Neural cell (in vitro differentiated cells): ENCODE measurements at regions not wholly inside any gene's neighbourhood (a gene's known extent, or its start where the extent isn't known, plus 50 kb on each side); places are given as distances from the start of the nearest gene placed in this dataset.

Experiments used
- H2AFZ ChIP-seq: fragments of 200-600, 300-800 bp; sonication (generic), shearing (Covaris generic); 2 replicates; pipeline ENCODE4 v1.6.0; 2014; ENCODE audit warnings: low read depth, mild to moderate bottlenecking, antibody characterized with exemption, low read length, moderate library complexity
- H3F3A ChIP-seq: fragments of 200-600 bp; shearing (Covaris generic); 2 replicates; pipeline ENCODE4 v1.6.1; 2016; ENCODE audit warnings: mild to moderate bottlenecking, moderate library complexity, mixed read lengths, antibody characterized with exemption, low read length; ENCODE audit not compliant: insufficient read depth, poor library complexity, severe bottlenecking
- H3K27ac ChIP-seq: fragments of 200-600, 300-800 bp; sonication (generic), shearing (Covaris generic); 2 replicates; pipeline ENCODE4 v1.5.1; 2014; ENCODE audit warnings: mild to moderate bottlenecking, low read length, moderate library complexity
- H3K27me3 ChIP-seq: fragments of 300-800, 200-600 bp; sonication (generic), shearing (Covaris generic); 2 replicates; pipeline ENCODE4 v1.6.0; 2014; ENCODE audit warnings: mild to moderate bottlenecking, low read depth, low read length, moderate library complexity; ENCODE audit not compliant: insufficient read depth
- H3K36me3 ChIP-seq: fragments of 300-800, 200-600 bp; sonication (generic), shearing (Covaris generic); 2 replicates; pipeline ENCODE4 v1.5.1; 2014; ENCODE audit warnings: mild to moderate bottlenecking, antibody characterized with exemption, low read length, moderate library complexity; ENCODE audit not compliant: insufficient read depth
- H3K4me2 ChIP-seq: fragments of 300-800, 200-600 bp; sonication (generic), shearing (Covaris generic); 2 replicates; pipeline ENCODE4 v1.6.0; 2014; ENCODE audit warnings: mild to moderate bottlenecking, low read length
- H3K4me3 ChIP-seq: fragments of 300-800, 200-600 bp; sonication (generic), shearing (Covaris generic); 2 replicates; pipeline ENCODE4 v1.5.1; 2014; ENCODE audit warnings: mild to moderate bottlenecking, low read length, moderate library complexity
- H3K79me2 ChIP-seq: fragments of 200-600 bp; shearing (Covaris generic); replicated peaks from 2 replicates; pipeline ENCODE4 v1.6.0; 2014; ENCODE audit warnings: mild to moderate bottlenecking, low read length, moderate library complexity; ENCODE audit not compliant: insufficient read depth
- H3K9ac ChIP-seq: fragments of 300-800, 200-600 bp; sonication (generic), shearing (Covaris generic); 2 replicates; pipeline ENCODE4 v1.6.1; 2016; ENCODE audit warnings: mild to moderate bottlenecking, low read length, mixed read lengths
- H3K9me2 ChIP-seq: fragments of 200-600 bp; shearing (Covaris generic); 2 replicates; pipeline ENCODE4 v1.6.1; 2016; ENCODE audit warnings: mild to moderate bottlenecking, low read length, mixed read lengths; ENCODE audit not compliant: insufficient read depth
- H3K9me3 ChIP-seq: fragments of 200-600, 300-800 bp; sonication (generic), shearing (Covaris generic); 2 replicates; pipeline ENCODE4 v1.6.1; 2016; ENCODE audit warnings: mild to moderate bottlenecking, mixed run types, low read length, moderate library complexity, mixed read lengths
- H4K20me1 ChIP-seq: fragments of 200-600 bp; shearing (Covaris generic); 2 replicates; pipeline ENCODE4 v1.6.1; 2016; ENCODE audit warnings: mild to moderate bottlenecking, mixed run types; ENCODE audit not compliant: insufficient read depth
- CTCF ChIP-seq: fragments of 450-650 bp; IDR thresholded peaks from 2 replicates; pipeline ENCODE4 v1.5.1; 2014; ENCODE audit warnings: antibody characterized with exemption, mild to moderate bottlenecking, moderate library complexity; ENCODE audit not compliant: poor library complexity, severe bottlenecking
- EP300 ChIP-seq: fragments of 450-650 bp; conservative IDR thresholded peaks from 2 replicates; pipeline ENCODE4 v1.6.1; 2014; ENCODE audit warnings: antibody characterized with exemption, mild to moderate bottlenecking, moderate library complexity; ENCODE audit not compliant: poor library complexity, severe bottlenecking
- EZH2 ChIP-seq: fragments of 200-600, 300-800 bp; shearing (Covaris generic), sonication (generic); IDR thresholded peaks from 2 replicates; pipeline ENCODE4 v1.6.1; 2014; ENCODE audit warnings: antibody characterized with exemption, low read length, borderline replicate concordance, mild to moderate bottlenecking; ENCODE audit not compliant: insufficient read depth, poor library complexity, severe bottlenecking
- MXI1 ChIP-seq: fragments of 450-650 bp; conservative IDR thresholded peaks from 2 replicates; pipeline ENCODE4 v1.6.1; 2014; ENCODE audit warnings: antibody characterized with exemption, mild to moderate bottlenecking; ENCODE audit not compliant: poor library complexity, severe bottlenecking
- POLR2AphosphoS5 ChIP-seq: IDR thresholded peaks from 2 replicates; pipeline ENCODE4 v1.6.1; 2012
- RAD21 ChIP-seq: fragments of 450-650 bp; conservative IDR thresholded peaks from 2 replicates; pipeline ENCODE4 v1.6.1; 2014; ENCODE audit warnings: antibody characterized with exemption, mild to moderate bottlenecking, moderate library complexity
- REST ChIP-seq: IDR thresholded peaks from 2 replicates; pipeline ENCODE4 v1.6.1; 2012; ENCODE audit warnings: borderline replicate concordance
- SMC3 ChIP-seq: fragments of 450-650 bp; conservative IDR thresholded peaks from 2 replicates; pipeline ENCODE4 v1.6.1; 2014; ENCODE audit warnings: antibody characterized with exemption, mild to moderate bottlenecking, moderate library complexity; ENCODE audit not compliant: poor library complexity
- TAF1 ChIP-seq: IDR thresholded peaks from 2 replicates; pipeline ENCODE4 v1.6.1; 2012; ENCODE audit warnings: low read depth

GRCh38 chr5:174799121-174799520, 74.7 kb downstream of the MSX2 start:
- no peak for TF ChIP-seq REST
- Histone ChIP-seq H3F3A (no peaks in the 10 kb centered on the region), H3K27me3 (no peaks in the 10 kb centered on the region), H3K4me2 (no peak overlapping the region), H2AFZ (no peak overlapping the region), H3K9me2 (no peaks in the 10 kb centered on the region), H3K9me3 (no peaks in the 10 kb centered on the region), H4K20me1 (no peaks in the 10 kb centered on the region), H3K27ac (no peak overlapping the region), H3K9ac (no peak overlapping the region), H3K4me3 (no peak overlapping the region), H3K79me2 (no peaks in the 10 kb centered on the region), H3K36me3 (no peaks in the 10 kb centered on the region)

DNA sequence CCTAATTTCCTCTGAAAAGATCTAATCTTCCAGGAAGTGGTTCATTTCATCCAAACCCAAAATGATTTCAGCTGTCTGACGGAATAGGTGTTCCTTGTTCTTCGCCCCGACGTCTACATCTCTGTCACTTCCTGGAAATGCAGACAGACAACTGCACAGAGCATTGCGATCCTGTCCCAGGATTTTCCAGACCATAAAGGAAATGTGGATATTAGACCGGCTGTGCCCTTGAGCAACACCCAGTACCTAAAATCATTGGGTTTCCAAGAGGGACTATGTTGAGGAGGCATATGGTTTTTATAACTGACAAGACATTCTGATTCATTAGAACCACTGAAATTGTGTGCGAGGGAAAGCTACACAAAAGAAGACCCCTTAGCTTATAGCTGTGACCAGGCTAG, 74.2 kb downstream of the MSX2 start:
- Histone ChIP-seq H3K9ac (no peak overlapping the region), H3K27ac (no peak overlapping the region), H3K9me2 (no peaks in the 10 kb centered on the region), H3K79me2 (no peaks in the 10 kb centered on the region), H3K36me3 (no peaks in the 10 kb centered on the region), H2AFZ (no peak overlapping the region), H3K4me3 (no peak overlapping the region), H3K4me2 (no peak overlapping the region), H3K9me3 (no peaks in the 10 kb centered on the region), H3F3A (no peaks in the 10 kb centered on the region), H4K20me1 (no peaks in the 10 kb centered on the region), H3K27me3 (no peaks in the 10 kb centered on the region)
- TF ChIP-seq MXI1 (no peak), CTCF (no peak), RAD21 (no peak), EZH2 (no peak), REST (no peak), TAF1 (no peak), SMC3 (no peak), POLR2AphosphoS5 (no peak), EP300 (no peak)
